ENCODE measurements at regions not wholly inside any gene's neighbourhood (a gene's known extent, or its start where the extent isn't known, plus 50 kb on each side); places are given as distances from the start of the nearest gene placed in this dataset.

DNA sequence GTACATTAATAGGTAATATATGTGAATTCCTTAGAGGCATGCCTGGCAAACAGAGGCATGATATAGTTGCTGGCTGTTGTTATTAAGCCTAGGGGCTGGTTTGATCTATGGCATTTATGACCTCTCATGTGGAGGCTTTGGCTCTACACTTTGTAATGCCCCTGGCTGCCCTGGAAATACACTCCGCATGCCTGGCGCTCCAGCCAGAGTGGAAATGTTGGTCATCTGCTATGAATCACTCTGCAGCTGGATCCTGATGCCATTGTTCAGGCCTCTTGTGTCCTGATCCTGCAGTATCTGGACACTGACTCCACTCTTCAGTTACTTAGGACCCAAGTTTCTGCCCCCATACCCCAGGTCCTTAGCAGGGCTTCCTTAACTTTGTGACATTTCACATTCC lies 200.5 kb upstream of the PCSK2 start:
- TF ChIP-seq CTCF (IDR thresholded peaks at IDR 0.05) (no peak), POLR2A (IDR thresholded peaks at IDR 0.05) (no peak)
